Panc1 (cell line): ENCODE measurements at regions not wholly inside any gene's neighbourhood (a gene's known extent, or its start where the extent isn't known, plus 50 kb on each side); places are given as distances from the start of the nearest gene placed in this dataset.

Experiments
- ATAC-seq: fragments of 200-7000 bp; cut with Tn5 transposase; 2 replicates; pipeline ENCODE4 v1.9.1; 2020; ENCODE audit warnings: mild to moderate bottlenecking, moderate library complexity
- BruUV-seq: library from RNA; stranded (reverse); fragments of 400-500 nt; replicated peaks from 2 replicates; lab custom pipeline; 2021; lab: Mats Ljungman, UMichigan
- CTCF ChIA-PET: fragments of 300-600 bp; sonication (Branson Sonifier 250); formaldehyde crosslinking; loops from one replicate; lab custom pipeline; 2022; ENCODE audit warnings: antibody characterized with exemption; lab: Charles Lee
- POLR2A ChIA-PET: fragments of 300-600 bp; sonication (Branson Sonifier 250); formaldehyde crosslinking; loops from one replicate; lab custom pipeline; 2022; ENCODE audit warnings: antibody characterized with exemption; lab: Charles Lee
- DNase-seq: peaks from one replicate; pipeline ENCODE4 v3.0.0-alpha.2; 2010; ENCODE audit warnings: low read depth, low spot score
- H3K27ac ChIP-seq: 2 replicates; pipeline ENCODE4 v1.5.1; 2011; ENCODE audit warnings: mild to moderate bottlenecking, low read length, inconsistent platforms
- H3K27me3 ChIP-seq: fragments of 200-500 bp; sonication (Bioruptor generic); 2 replicates; pipeline ENCODE4 v1.6.0; 2014; ENCODE audit warnings: low read length, inconsistent platforms; ENCODE audit not compliant: control insufficient read depth, insufficient read depth
- H3K36me3 ChIP-seq: fragments of 200-500 bp; sonication (Bioruptor generic); 2 replicates; pipeline ENCODE4 v1.5.1; 2014; ENCODE audit warnings: inconsistent platforms, mild to moderate bottlenecking, low read length, moderate library complexity; ENCODE audit not compliant: control insufficient read depth, insufficient read depth
- H3K4me1 ChIP-seq: 2 replicates; pipeline ENCODE4 v1.5.1; 2011; ENCODE audit warnings: inconsistent platforms, mild to moderate bottlenecking, low read length, moderate library complexity; ENCODE audit not compliant: control insufficient read depth, insufficient read depth
- H3K4me3 ChIP-seq, 2 experiments: 2 replicates each; pipeline ENCODE4 v1.5.1; 2011 to 2012; ENCODE audit warnings: low read depth in 2 of 2, low read length in 2 of 2, mild to moderate bottlenecking in 2 of 2, inconsistent platforms in 1 of 2, moderate library complexity in 1 of 2
- H3K9me3 ChIP-seq: fragments of 200-500 bp; sonication (Bioruptor generic); 2 replicates; pipeline ENCODE4 v1.5.1; 2014; ENCODE audit warnings: low read depth, mild to moderate bottlenecking, inconsistent platforms, low read length, moderate library complexity; ENCODE audit not compliant: control insufficient read depth, insufficient read depth
- CTCF ChIP-seq: fragments of 450-650 bp; IDR thresholded peaks from 2 replicates; pipeline ENCODE4 v1.5.1; 2017; ENCODE audit warnings: mild to moderate bottlenecking
- POLR2AphosphoS5 ChIP-seq: IDR thresholded peaks from 2 replicates; pipeline ENCODE4 v1.6.1; 2012; ENCODE audit warnings: mild to moderate bottlenecking, low read depth, low read length, moderate library complexity
- REST ChIP-seq, 2 experiments: IDR thresholded peaks; 2 replicates each; pipeline ENCODE4 v1.6.1; 2011 to 2012; ENCODE audit warnings: low read depth in 2 of 2, control low read depth in 1 of 2, low read length in 1 of 2, mild to moderate bottlenecking in 1 of 2, moderate library complexity in 1 of 2; ENCODE audit not compliant: insufficient read depth in 1 of 2
- SIN3A ChIP-seq: IDR thresholded peaks from 2 replicates; pipeline ENCODE4 v1.6.1; 2012; ENCODE audit warnings: low read depth, mild to moderate bottlenecking, low read length, moderate library complexity, borderline replicate concordance; ENCODE audit not compliant: insufficient read depth
- TCF7L2 ChIP-seq: IDR thresholded peaks from 2 replicates; pipeline ENCODE4 v1.6.1; 2011; ENCODE audit warnings: mild to moderate bottlenecking, low read depth, low read length, inconsistent platforms
- in situ Hi-C: cut with HindIII; loops from 2 replicates; pipeline ENCODE4 v1.10.0; 2016; ENCODE audit warnings: low sequenced_read_pairs, low pct_unique_long_range_greater_than_20kb
- intact Hi-C: fragments of 100-400 bp; cut with micrococcal nuclease; formaldehyde crosslinking; loops from one replicate; pipeline ENCODE4 v1.10.0; 2022; ENCODE audit not compliant: unreplicated experiment

- Histone ChIP-seq H3K27me3 (no peaks in the 10 kb centered on the region), H3K27ac (no peak overlapping the region), H3K4me3 (no peak overlapping the region), H3K9me3 (no peaks in the 10 kb centered on the region), H3K4me1 (no peaks in the 10 kb centered on the region), H3K36me3 (no peaks in the 10 kb centered on the region)
- TF ChIP-seq TCF7L2 = no peak
- no peak for TF ChIP-seq REST (IDR thresholded peaks at IDR 0.05; ENCODE audit: insufficient read depth in 1 of 2, low read depth in 2 of 2, low read length in 1 of 2)
- no peak for TF ChIP-seq SIN3A
- no peak for TF ChIP-seq CTCF
- TF ChIP-seq POLR2AphosphoS5 = no peak
- no TSS peak for BruUV-seq
- ChIA-PET POLR2A (no interaction called here), CTCF (no interaction called here)
- DNase-seq (no peak), ATAC-seq (no peak)
- in situ Hi-C loops (no loop called here), intact Hi-C loops (no loop called here)
These were observed 53.3 kb upstream of the ATP10B start for GRCh38 chr5:160905285-160905684.

GRCh38 chr5:160904591-160904990 lies 52.6 kb upstream of the ATP10B start:
- in situ Hi-C loops (no loop called here), intact Hi-C loops (no loop called here)
- H3K4me1 ChIP-seq = no peaks in the 10 kb centered on the region
- no peak overlapping the region for H3K4me3 ChIP-seq
- H3K36me3 ChIP-seq = no peaks in the 10 kb centered on the region
- no peaks in the 10 kb centered on the region for H3K9me3 ChIP-seq
- CTCF ChIA-PET = interaction anchor here (0.5 kb wide), 1 partner anchor 92 kb away, joined by 4 read pairs; no protein-coding TSS in a partner anchor
- no peak overlapping the region for H3K27ac ChIP-seq
- BruUV-seq = no TSS peak
- POLR2A ChIA-PET = no interaction called here
- DNase-seq = no peak
- TF ChIP-seq TCF7L2 (no peak), POLR2AphosphoS5 (no peak), SIN3A (no peak), REST (IDR thresholded peaks at IDR 0.05; ENCODE audit: insufficient read depth in 1 of 2, low read depth in 2 of 2, low read length in 1 of 2) (no peak), CTCF (no peak)
- ATAC-seq = no peak
- H3K27me3 ChIP-seq = no peaks in the 10 kb centered on the region
